Upper lobe of left lung (tissue), 6 donors: ENCODE measurements at regions not wholly inside any gene's neighbourhood (a gene's known extent, or its start where the extent isn't known, plus 50 kb on each side); places are given as distances from the start of the nearest gene placed in this dataset.
A peak's percentile ranks its signal among the peaks of the same experiment; 100 is the strongest.

ENCODE experiments used
- ATAC-seq, 2 donors: fragments of 200-7000 bp; cut with Tn5 transposase; one replicate each; pipeline ENCODE4 v1.9.1; 2022; ENCODE audit warnings: mild to moderate bottlenecking in 2 of 2, moderate library complexity in 2 of 2; ENCODE audit not compliant: low FRiP score in 2 of 2
- DNase-seq, 2 donors: peaks; one replicate each; pipeline ENCODE4 v3.0.0-alpha.2; 2019 to 2020
- H3K27ac ChIP-seq, 4 donors: fragments of 200-600 bp; sonication (generic); one replicate each; pipeline ENCODE4 v1.5.1; 2016 to 2019
- H3K27me3 ChIP-seq, 4 donors: fragments of 200-600 bp; sonication (generic); one replicate each; pipeline ENCODE4 v1.5.1; 2017 to 2019
- H3K36me3 ChIP-seq, 4 donors: fragments of 200-600 bp; sonication (generic); one replicate each; pipeline ENCODE4 v1.5.1; 2016 to 2019
- H3K4me1 ChIP-seq, 4 donors: fragments of 200-600 bp; sonication (generic); one replicate each; pipeline ENCODE4 v1.5.1; 2018 to 2019
- H3K4me3 ChIP-seq, 4 donors: fragments of 200-600 bp; sonication (generic); one replicate each; pipeline ENCODE4 v1.5.1; 2017 to 2019; ENCODE audit warnings: mild to moderate bottlenecking in 2 of 4, moderate library complexity in 1 of 4
- H3K9me3 ChIP-seq, 4 donors: fragments of 200-600 bp; sonication (generic); one replicate each; pipeline ENCODE4 v1.5.1; 2018 to 2019
- EP300 ChIP-seq, 4 donors: sonication (generic); formaldehyde crosslinking; IDR thresholded peaks; one replicate each; pipeline ENCODE4 v1.5.1; 2017; ENCODE audit warnings: antibody characterized with exemption in 4 of 4, control low read depth in 2 of 4
- POLR2A ChIP-seq, 4 donors: fragments of 450-650 bp; IDR thresholded peaks; one replicate each; pipeline ENCODE4 v1.5.1; 2016 to 2017; ENCODE audit warnings: antibody characterized with exemption in 4 of 4, mild to moderate bottlenecking in 2 of 4
- POLR2AphosphoS5 ChIP-seq, 2 donors: sonication (generic); formaldehyde crosslinking; IDR thresholded peaks; one replicate each; pipeline ENCODE4 v1.5.1; 2017; ENCODE audit warnings: antibody characterized with exemption in 2 of 2
- WGBS, 2 donors: methylation state at CpG; one replicate each; pipeline ENCODE4 v1.1.5; 2017 to 2018; 5-methylcytosine and 5-hydroxymethylcytosine counted together
- TF ChIP-seq, protein P1 (sequence below), 6 experiments: fragments of 450-650 bp in 4 of 6; fragments of 200-600 bp in 2 of 6; sonication (generic) in 2 of 6; IDR thresholded peaks; one replicate each; pipeline ENCODE4 v1.5.1; 2016 to 2019; ENCODE audit warnings: antibody characterized with exemption in 6 of 6
- donor health status: DM: no; HTN: no; CAD: no; lungs with moderate emphysema.
- donor health status: DM: no; HTN: yes; CAD: no; lungs with severe emphysema.

DNA sequence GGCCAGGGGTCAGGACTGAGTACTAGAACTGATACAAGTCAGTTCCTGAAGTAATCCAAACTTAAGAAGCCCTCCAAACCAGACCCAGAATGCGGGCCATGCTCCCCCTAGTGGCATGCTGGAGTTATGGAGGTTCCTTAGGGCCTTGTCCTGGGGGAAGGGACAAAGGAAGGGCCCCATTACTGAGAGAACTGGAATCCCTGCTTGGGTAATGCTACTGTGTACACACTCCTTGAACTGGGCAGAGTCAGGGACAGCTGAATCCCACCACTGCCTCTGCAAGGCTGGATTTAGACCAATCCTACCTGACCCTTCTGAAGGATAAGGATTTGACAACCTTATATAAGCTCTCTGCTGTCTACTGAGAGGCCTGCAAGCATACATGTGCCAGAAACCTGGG lies 97.3 kb upstream of the AKIP1 start:
- peak; percentile 86 for ATAC-seq
- Histone ChIP-seq H3K4me3 (no peak overlapping the region), H3K36me3 (no peaks in the 10 kb centered on the region), H3K9me3 (no peaks in the 10 kb centered on the region), H3K27ac (peak overlapping the region; percentile 67 to 81 (median 74)), H3K27me3 (no peaks in the 10 kb centered on the region), H3K4me1 (peaks cover 40 to 59% (median 56%) of the 10 kb centered on the region in 4 donors)
- TF ChIP-seq, protein P1, sequence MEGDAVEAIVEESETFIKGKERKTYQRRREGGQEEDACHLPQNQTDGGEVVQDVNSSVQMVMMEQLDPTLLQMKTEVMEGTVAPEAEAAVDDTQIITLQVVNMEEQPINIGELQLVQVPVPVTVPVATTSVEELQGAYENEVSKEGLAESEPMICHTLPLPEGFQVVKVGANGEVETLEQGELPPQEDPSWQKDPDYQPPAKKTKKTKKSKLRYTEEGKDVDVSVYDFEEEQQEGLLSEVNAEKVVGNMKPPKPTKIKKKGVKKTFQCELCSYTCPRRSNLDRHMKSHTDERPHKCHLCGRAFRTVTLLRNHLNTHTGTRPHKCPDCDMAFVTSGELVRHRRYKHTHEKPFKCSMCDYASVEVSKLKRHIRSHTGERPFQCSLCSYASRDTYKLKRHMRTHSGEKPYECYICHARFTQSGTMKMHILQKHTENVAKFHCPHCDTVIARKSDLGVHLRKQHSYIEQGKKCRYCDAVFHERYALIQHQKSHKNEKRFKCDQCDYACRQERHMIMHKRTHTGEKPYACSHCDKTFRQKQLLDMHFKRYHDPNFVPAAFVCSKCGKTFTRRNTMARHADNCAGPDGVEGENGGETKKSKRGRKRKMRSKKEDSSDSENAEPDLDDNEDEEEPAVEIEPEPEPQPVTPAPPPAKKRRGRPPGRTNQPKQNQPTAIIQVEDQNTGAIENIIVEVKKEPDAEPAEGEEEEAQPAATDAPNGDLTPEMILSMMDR (IDR thresholded peaks at IDR 0.05) = peak; percentile 70 to 85 (median 76)
- TF ChIP-seq POLR2A (IDR thresholded peaks at IDR 0.05) (no peak), POLR2AphosphoS5 (IDR thresholded peaks at IDR 0.05) (peak; percentile 40 to 41), EP300 (IDR thresholded peaks at IDR 0.05) (no peak)
- WGBS, 2 donors = 27 to 40% methylated on average over 1 of the region's 1 CpG
- peak in 1 of 2 donors; percentile 85 for DNase-seq

DNA sequence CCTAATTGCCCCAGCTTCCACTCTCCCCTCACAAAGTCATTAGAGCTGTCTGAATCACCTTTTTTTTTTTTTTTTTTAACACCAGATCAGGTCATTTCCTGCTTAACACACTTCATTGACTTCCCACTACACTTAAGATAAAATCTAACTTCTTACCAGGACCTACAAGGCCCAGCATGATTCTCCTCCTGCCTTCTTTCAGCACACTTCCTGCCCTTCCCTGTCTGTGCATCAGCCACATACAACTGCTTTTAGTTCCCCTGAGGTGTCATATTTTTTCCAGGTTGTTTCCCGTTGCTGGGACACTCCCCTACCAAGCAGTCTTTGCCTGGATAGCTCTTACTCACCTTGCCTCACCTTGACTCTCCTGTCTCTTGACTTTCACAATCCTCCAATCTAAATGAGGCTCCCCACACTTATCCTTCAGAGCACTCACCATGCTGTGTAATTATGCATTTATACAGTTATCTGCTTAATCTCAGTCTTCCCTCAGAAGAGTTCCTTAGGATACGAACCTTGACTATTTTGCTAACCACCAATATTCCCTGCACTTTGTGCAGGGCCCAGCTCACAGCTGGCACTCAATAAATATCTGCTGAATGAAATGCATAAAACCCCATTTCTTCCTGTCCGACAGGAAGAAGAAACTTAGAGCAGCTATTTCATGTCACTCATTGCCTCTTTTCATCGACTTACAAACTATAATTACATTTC lies 96.6 kb upstream of the AKIP1 start:
- Histone ChIP-seq H3K4me1 (peaks cover 35 to 52% (median 50%) of the 10 kb centered on the region in 4 donors), H3K27ac (peak overlapping the region; percentile 67 to 81 (median 74)), H3K9me3 (no peaks in the 10 kb centered on the region), H3K36me3 (no peaks in the 10 kb centered on the region), H3K4me3 (no peak overlapping the region), H3K27me3 (no peaks in the 10 kb centered on the region)
- DNase-seq (no peak), ATAC-seq (peak in 1 of 2 donors; percentile 16)
- 34 to 37% methylated on average over 4 of the region's 4 CpGs for WGBS, 2 donors
- TF ChIP-seq POLR2A (IDR thresholded peaks at IDR 0.05) (no peak), POLR2AphosphoS5 (IDR thresholded peaks at IDR 0.05) (no peak), EP300 (IDR thresholded peaks at IDR 0.05) (no peak)
- TF ChIP-seq, protein P1 (IDR thresholded peaks at IDR 0.05) = no peak

DNA sequence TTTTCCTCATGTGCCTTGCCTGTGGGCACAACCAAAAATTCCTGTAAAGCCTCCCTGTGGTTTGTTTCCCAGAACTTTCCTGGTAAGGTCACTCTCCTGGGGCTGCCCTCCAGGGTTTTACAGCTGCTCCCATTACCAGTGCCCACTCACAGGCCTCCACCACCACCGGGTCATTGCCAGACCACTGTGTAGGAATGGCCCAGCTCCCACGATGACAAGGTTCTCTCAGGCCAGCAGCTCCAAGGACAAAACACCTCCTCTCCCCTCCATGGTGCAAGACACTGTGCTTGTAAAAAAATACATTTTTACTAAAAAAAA lies 96.1 kb upstream of the AKIP1 start:
- no peak for ATAC-seq
- H3K27ac ChIP-seq = peak overlapping the region; percentile 67 to 81 (median 74)
- H3K4me1 ChIP-seq = peaks cover 35 to 52% (median 45%) of the 10 kb centered on the region in 4 donors
- H3K4me3 ChIP-seq = no peak overlapping the region
- DNase-seq = no peak
- 55 to 65% methylated on average over 2 of the region's 2 CpGs for WGBS, 2 donors
- H3K36me3 ChIP-seq = no peaks in the 10 kb centered on the region
- no peaks in the 10 kb centered on the region for H3K27me3 ChIP-seq
- TF ChIP-seq POLR2A (IDR thresholded peaks at IDR 0.05) = no peak
- TF ChIP-seq, protein P1 (IDR thresholded peaks at IDR 0.05) = no peak
- TF ChIP-seq POLR2AphosphoS5 (IDR thresholded peaks at IDR 0.05) = no peak
- TF ChIP-seq EP300 (IDR thresholded peaks at IDR 0.05) = no peak
- no peaks in the 10 kb centered on the region for H3K9me3 ChIP-seq

DNA sequence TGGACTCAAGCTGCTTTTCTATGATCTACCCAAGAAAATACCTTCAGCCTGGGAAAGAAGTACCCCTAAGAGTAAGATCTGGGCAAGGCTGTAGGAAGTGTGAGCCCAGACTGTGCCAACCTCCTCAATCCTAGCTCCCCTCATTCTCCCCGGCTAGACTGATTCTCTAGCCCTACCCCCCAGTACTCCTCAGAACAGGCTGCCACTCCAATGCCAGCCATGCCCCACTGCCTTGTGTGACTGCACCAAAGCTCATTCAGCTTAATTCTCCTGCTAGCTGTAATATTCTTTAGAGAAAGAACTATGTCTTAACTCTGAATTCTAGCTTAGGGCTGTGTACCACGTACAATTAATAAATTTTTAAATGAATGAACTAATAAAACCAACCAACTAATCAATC lies 92.6 kb upstream of the AKIP1 start:
- Histone ChIP-seq H3K4me3 (no peak overlapping the region), H3K36me3 (no peaks in the 10 kb centered on the region), H3K27ac (no peak overlapping the region), H3K27me3 (no peaks in the 10 kb centered on the region), H3K9me3 (no peaks in the 10 kb centered on the region), H3K4me1 (peaks cover 9 to 21% (median 16%) of the 10 kb centered on the region in 4 donors)
- no peak for ATAC-seq
- no peak for TF ChIP-seq EP300 (IDR thresholded peaks at IDR 0.05)
- TF ChIP-seq, protein P1 (IDR thresholded peaks at IDR 0.05) = no peak
- TF ChIP-seq POLR2A (IDR thresholded peaks at IDR 0.05) = no peak
- no peak for TF ChIP-seq POLR2AphosphoS5 (IDR thresholded peaks at IDR 0.05)
- DNase-seq = no peak
- WGBS, 2 donors = 94 to 97% methylated on average over 2 of the region's 2 CpGs

DNA sequence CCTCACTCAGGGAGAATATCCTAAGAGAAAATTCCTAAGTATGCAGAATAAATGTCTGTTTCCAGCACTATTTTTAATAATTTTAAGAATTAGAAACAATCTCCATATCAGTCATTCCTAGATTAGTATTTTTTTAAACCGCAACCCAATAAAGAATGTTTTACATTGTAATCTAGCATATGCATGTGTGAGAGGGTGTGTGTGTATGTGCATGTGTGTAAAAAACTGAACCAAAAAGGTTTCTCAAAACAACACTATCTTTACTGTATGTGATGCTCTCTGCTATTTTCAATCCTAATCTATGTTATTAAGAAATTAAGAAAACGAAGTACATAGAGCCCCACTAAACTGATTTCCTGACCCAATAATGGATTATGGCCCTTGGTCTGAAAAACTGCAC lies 90.6 kb upstream of the AKIP1 start:
- 48 to 63% methylated on average over 2 of the region's 2 CpGs for WGBS, 2 donors
- Histone ChIP-seq H3K9me3 (no peaks in the 10 kb centered on the region), H3K27me3 (no peaks in the 10 kb centered on the region), H3K36me3 (no peaks in the 10 kb centered on the region), H3K4me1 (peaks cover 0 to 1% (median 0%) of the 10 kb centered on the region in 4 donors), H3K4me3 (no peak overlapping the region), H3K27ac (no peak overlapping the region)
- ATAC-seq (no peak), DNase-seq (no peak)
- TF ChIP-seq POLR2AphosphoS5 (IDR thresholded peaks at IDR 0.05) (no peak), EP300 (IDR thresholded peaks at IDR 0.05) (no peak), POLR2A (IDR thresholded peaks at IDR 0.05) (no peak)
- TF ChIP-seq, protein P1 (IDR thresholded peaks at IDR 0.05) = no peak
